ENCODE measurements at regions not wholly inside any gene's neighbourhood (a gene's known extent, or its start where the extent isn't known, plus 50 kb on each side); places are given as distances from the start of the nearest gene placed in this dataset.

DNA sequence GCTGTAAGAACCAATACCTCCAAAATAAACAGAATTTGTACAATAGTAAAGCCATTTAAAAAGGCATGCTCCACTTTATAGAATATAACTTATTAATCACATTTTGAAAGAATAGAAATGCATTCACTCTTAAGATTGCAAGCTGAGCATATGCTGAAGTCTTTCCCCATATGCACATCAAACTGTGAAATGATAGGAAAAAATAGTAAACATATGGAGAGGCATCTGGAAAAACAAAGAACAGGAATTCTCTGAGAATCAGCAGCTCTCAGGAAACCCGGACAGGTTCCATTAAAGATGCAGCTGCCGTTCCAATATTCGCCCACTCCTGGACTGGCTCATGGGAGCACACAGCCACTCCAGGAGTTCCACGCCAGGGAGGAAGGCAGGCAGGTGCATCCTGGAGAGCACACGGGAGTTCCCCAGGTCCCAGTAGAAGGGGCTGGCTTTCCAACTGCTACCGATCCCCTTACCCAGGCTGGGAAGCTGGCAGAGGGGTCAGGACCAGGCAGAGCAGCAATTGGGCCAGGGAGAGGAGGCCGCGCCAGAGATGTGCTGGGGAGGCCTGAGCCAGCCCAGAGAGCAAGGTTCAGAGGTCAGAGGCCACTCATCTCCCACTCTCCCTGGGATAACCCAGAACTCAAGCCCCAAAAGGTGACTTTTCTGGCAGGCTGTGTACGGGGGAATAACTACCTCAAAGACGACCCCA, 111.1 kb downstream of the DLL1 start:
- Histone ChIP-seq H4K20me1 (ENCODE audit: insufficient read depth, low read length) (no peaks in the 10 kb centered on the region), H3K4me3 (ENCODE audit: low read depth in 1 of 2, low read length in 2 of 2) (no peak overlapping the region), H3K36me3 (ENCODE audit: insufficient read depth, low read length) (no peaks in the 10 kb centered on the region), H3K9me3 (ENCODE audit: insufficient read depth, low read length, severe bottlenecking) (no peaks in the 10 kb centered on the region), H3K9ac (ENCODE audit: low read depth, low read length) (no peak overlapping the region), H2AFZ (ENCODE audit: low read depth, low read length) (no peak overlapping the region), H3K4me1 (ENCODE audit: insufficient read depth, low read length) (no peaks in the 10 kb centered on the region), H3K4me2 (ENCODE audit: insufficient read depth, low read length) (no peak overlapping the region), H3K79me2 (ENCODE audit: insufficient read depth, low read length) (no peaks in the 10 kb centered on the region), H3K27ac (ENCODE audit: low read length) (no peak overlapping the region), H3K27me3 (ENCODE audit: insufficient read depth, low read length, poor library complexity) (no peaks in the 10 kb centered on the region)
- TF ChIP-seq, protein P1, sequence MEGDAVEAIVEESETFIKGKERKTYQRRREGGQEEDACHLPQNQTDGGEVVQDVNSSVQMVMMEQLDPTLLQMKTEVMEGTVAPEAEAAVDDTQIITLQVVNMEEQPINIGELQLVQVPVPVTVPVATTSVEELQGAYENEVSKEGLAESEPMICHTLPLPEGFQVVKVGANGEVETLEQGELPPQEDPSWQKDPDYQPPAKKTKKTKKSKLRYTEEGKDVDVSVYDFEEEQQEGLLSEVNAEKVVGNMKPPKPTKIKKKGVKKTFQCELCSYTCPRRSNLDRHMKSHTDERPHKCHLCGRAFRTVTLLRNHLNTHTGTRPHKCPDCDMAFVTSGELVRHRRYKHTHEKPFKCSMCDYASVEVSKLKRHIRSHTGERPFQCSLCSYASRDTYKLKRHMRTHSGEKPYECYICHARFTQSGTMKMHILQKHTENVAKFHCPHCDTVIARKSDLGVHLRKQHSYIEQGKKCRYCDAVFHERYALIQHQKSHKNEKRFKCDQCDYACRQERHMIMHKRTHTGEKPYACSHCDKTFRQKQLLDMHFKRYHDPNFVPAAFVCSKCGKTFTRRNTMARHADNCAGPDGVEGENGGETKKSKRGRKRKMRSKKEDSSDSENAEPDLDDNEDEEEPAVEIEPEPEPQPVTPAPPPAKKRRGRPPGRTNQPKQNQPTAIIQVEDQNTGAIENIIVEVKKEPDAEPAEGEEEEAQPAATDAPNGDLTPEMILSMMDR (IDR thresholded peaks at IDR 0.05; ENCODE audit: borderline replicate concordance, extremely low read depth, low read length, poor library complexity, severe bottlenecking) = no peak
- no peak for TF ChIP-seq EZH2 (IDR thresholded peaks at IDR 0.05; ENCODE audit: borderline replicate concordance, low read depth, low read length, severe bottlenecking)
- DNase-seq = no peak
- ATAC-seq (ENCODE audit: insufficient read depth, low read depth) = no peak

DNA sequence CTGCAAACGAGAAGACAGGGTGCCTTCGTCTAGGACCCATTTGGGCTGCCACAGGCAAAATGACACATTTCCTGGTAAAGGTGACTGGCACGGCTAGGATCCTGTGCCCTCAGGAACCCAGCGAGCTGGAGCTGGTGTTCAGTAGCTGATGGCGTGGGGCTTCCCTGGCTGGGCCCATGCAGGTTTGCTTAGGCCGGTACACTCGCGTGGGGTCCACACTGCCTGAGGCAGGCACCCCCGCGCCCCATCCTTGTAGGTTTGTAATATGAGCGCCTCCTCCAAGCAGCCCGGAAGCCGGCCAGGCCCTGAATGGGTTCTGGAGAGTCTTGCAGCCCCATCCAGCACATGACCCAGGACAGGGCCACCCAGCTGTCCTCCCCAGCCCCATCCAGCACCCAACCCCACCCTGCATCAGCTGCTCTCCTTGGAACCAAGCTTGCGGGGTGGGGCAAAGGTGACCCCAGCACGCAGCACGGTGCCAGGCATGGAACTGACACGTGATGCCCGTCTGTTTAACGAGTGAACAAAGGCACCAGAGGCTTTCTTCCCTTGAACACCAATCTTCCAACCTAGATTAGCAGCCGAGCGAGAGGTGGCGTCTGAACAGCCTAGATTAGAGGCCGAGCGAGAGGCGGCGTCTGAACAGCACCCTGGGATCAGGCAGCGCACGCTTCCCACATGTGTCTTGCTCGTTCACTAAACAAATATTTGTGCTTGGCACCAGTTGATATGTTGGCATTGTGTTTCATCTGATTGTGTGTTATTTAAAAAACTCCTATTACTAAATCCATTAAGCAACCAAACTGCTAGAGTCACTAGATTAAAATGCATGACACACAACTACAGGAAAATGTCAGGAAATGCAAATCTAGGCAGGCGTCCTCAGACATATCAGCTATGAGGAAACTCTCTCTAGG, 112.1 kb downstream of the DLL1 start:
- no peak overlapping the region for H3K27ac ChIP-seq (ENCODE audit: low read length)
- H4K20me1 ChIP-seq (ENCODE audit: insufficient read depth, low read length) = no peaks in the 10 kb centered on the region
- no peak overlapping the region for H3K4me3 ChIP-seq (ENCODE audit: low read depth in 1 of 2, low read length in 2 of 2)
- H3K4me1 ChIP-seq (ENCODE audit: insufficient read depth, low read length) = no peaks in the 10 kb centered on the region
- H3K27me3 ChIP-seq (ENCODE audit: insufficient read depth, low read length, poor library complexity) = no peaks in the 10 kb centered on the region
- TF ChIP-seq, protein P1 (IDR thresholded peaks at IDR 0.05; ENCODE audit: borderline replicate concordance, extremely low read depth, low read length, poor library complexity, severe bottlenecking) = no peak
- no peak for TF ChIP-seq EZH2 (IDR thresholded peaks at IDR 0.05; ENCODE audit: borderline replicate concordance, low read depth, low read length, severe bottlenecking)
- H2AFZ ChIP-seq (ENCODE audit: low read depth, low read length) = no peak overlapping the region
- H3K9ac ChIP-seq (ENCODE audit: low read depth, low read length) = no peak overlapping the region
- no peaks in the 10 kb centered on the region for H3K36me3 ChIP-seq (ENCODE audit: insufficient read depth, low read length)
- no peaks in the 10 kb centered on the region for H3K79me2 ChIP-seq (ENCODE audit: insufficient read depth, low read length)
- ATAC-seq (ENCODE audit: insufficient read depth, low read depth) (no peak), DNase-seq (no peak)
- no peak overlapping the region for H3K4me2 ChIP-seq (ENCODE audit: insufficient read depth, low read length)
- H3K9me3 ChIP-seq (ENCODE audit: insufficient read depth, low read length, severe bottlenecking) = no peaks in the 10 kb centered on the region

DNA sequence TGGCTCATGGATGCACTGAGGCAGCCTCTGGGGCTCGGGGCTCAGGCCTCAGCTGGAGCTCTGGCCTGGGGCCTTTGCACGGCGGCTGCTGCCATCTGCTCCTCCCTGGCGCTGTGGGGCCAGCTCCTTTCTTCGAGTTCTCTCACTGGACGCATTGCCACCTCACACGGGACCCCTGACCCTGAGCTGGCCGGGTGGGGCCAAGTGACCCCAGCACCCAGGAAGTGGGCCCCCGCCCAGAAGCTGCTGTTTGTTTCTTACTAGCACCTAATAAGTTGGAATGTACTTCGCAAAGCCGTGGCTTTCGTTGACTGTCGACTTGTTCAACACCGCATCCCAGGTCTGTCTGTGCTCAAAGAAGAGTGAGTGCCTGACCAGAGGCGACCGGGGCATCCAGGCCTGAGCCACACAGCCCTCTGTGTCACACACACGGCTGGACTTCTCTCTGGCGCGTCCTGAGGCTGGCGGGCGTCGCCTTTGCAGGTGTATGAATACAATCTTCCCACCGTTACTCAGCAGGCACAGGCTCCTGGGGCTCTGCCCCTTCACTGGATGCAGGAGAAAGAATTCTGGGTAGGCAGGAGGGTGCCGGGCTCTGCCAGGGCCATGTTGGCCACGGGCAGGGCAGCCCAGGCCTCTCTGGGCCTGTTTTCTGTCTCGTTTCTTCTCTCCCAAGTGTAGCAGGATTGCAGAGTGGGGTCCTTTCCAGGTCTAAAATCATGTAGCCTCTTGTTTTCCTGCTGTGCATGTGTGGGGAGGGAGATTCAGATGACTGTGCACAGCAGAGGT, 112.9 kb downstream of the DLL1 start:
- Histone ChIP-seq H3K79me2 (ENCODE audit: insufficient read depth, low read length) (no peaks in the 10 kb centered on the region), H3K9ac (ENCODE audit: low read depth, low read length) (no peak overlapping the region), H3K4me2 (ENCODE audit: insufficient read depth, low read length) (no peak overlapping the region), H3K9me3 (ENCODE audit: insufficient read depth, low read length, severe bottlenecking) (no peaks in the 10 kb centered on the region), H2AFZ (ENCODE audit: low read depth, low read length) (no peak overlapping the region), H3K4me3 (ENCODE audit: low read depth in 1 of 2, low read length in 2 of 2) (no peak overlapping the region), H3K4me1 (ENCODE audit: insufficient read depth, low read length) (no peaks in the 10 kb centered on the region), H4K20me1 (ENCODE audit: insufficient read depth, low read length) (no peaks in the 10 kb centered on the region), H3K27ac (ENCODE audit: low read length) (no peak overlapping the region), H3K36me3 (ENCODE audit: insufficient read depth, low read length) (no peaks in the 10 kb centered on the region), H3K27me3 (ENCODE audit: insufficient read depth, low read length, poor library complexity) (no peaks in the 10 kb centered on the region)
- peak; percentile 30; the same call in 1 of the 3 replicates for ATAC-seq (ENCODE audit: insufficient read depth, low read depth)
- TF ChIP-seq, protein P1 (IDR thresholded peaks at IDR 0.05; ENCODE audit: borderline replicate concordance, extremely low read depth, low read length, poor library complexity, severe bottlenecking) = no peak
- TF ChIP-seq EZH2 (IDR thresholded peaks at IDR 0.05; ENCODE audit: borderline replicate concordance, low read depth, low read length, severe bottlenecking) = no peak
- no peak for DNase-seq

Data from DND-41 (cell line).